Transverse colon (tissue), 4 donors: ENCODE measurements at regions not wholly inside any gene's neighbourhood (a gene's known extent, or its start where the extent isn't known, plus 50 kb on each side); places are given as distances from the start of the nearest gene placed in this dataset.

Experiments used
- CTCF ChIP-seq, 5 experiments: fragments of 200-600 bp in 3 of 5; fragments of 450-650 bp in 2 of 5; sonication (generic) in 3 of 5; IDR thresholded peaks; 1 replicate in 2 of 5; 2 replicates in 3 of 5; pipeline ENCODE4 v1.5.1; 2016 to 2017; ENCODE audit warnings: antibody characterized with exemption in 5 of 5, inconsistent platforms in 3 of 5, mild to moderate bottlenecking in 2 of 5, moderate library complexity in 1 of 5
- EP300 ChIP-seq: sonication (generic); formaldehyde crosslinking; IDR thresholded peaks from one replicate; pipeline ENCODE4 v1.6.1; 2017; ENCODE audit warnings: antibody characterized with exemption, low read depth
- POLR2A ChIP-seq: fragments of 450-650 bp; IDR thresholded peaks from one replicate; pipeline ENCODE4 v1.6.1; 2016; ENCODE audit warnings: antibody characterized with exemption, mild to moderate bottlenecking, moderate library complexity
- POLR2AphosphoS5 ChIP-seq, 3 donors: sonication (generic); formaldehyde crosslinking; IDR thresholded peaks; one replicate each; pipeline ENCODE4 v1.6.1; 2016; ENCODE audit warnings: antibody characterized with exemption in 3 of 3

DNA sequence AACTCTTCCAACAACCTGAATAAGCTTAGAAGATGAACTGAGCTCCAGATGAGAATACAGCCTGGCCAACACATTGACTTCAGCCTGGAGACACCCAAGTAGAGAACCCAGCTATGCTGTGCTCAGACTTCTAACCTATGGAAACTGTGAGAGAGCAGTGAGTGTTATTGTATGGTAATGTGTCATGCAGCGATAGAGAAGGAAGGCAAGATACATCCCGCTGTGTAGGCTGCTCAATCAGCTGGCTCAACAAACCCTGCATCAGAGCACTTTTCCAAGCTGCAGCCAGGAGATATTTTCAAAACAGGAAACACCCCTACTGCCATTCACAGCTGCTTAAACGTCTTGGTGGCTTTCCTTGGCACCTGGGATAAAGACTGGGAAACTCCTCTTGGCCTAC, 321.3 kb downstream of the SIPA1L2 start:
- TF ChIP-seq EP300 = no peak
- no peak for TF ChIP-seq CTCF (IDR thresholded peaks at IDR 0.05)
- no peak for TF ChIP-seq POLR2A
- no peak for TF ChIP-seq POLR2AphosphoS5 (IDR thresholded peaks at IDR 0.05)
